HepG2 (cell line): ENCODE measurements at regions not wholly inside any gene's neighbourhood (a gene's known extent, or its start where the extent isn't known, plus 50 kb on each side); places are given as distances from the start of the nearest gene placed in this dataset.

Experiments
- ATAC-seq: fragments of 200-7000 bp; cut with Tn5 transposase; 3 replicates; pipeline ENCODE4 v1.9.1; 2020; ENCODE audit warnings: mild to moderate bottlenecking, moderate library complexity
- BruUV-seq: library from RNA; stranded (reverse); fragments of 400-500 nt; replicated peaks from 2 replicates; lab custom pipeline; 2021; lab: Mats Ljungman, UMichigan
- CTCF ChIA-PET: fragments of 300-600 bp; formaldehyde crosslinking; extraction: SDS; loops from one replicate; lab custom pipeline; 2021; ENCODE audit warnings: low total read pairs, inconsistent platforms, low intra/inter-chr PET ratio; lab: Yijun Ruan, JAX
- POLR2A ChIA-PET: fragments of 350-600 bp; sonication (Branson Sonifier 250); formaldehyde crosslinking; loops from one replicate; lab custom pipeline; 2020; ENCODE audit warnings: antibody characterized with exemption, inconsistent platforms; lab: Yijun Ruan, JAX
- DNase-seq: peaks from one replicate; pipeline ENCODE4 v3.0.0-alpha.2; 2015; ENCODE audit warnings: low spot score
- FAIRE-seq: peaks from 3 replicates; lab custom pipeline; 2011; peaks lifted over from hg19 to GRCh38; lab: Jason Lieb, UNC
- H2AFZ ChIP-seq: one replicate; pipeline ENCODE4 v1.6.1; 2011; ENCODE audit warnings: low read length, inconsistent platforms
- H3K27ac ChIP-seq: fragments of 300-600 bp; 3 replicates; pipeline ENCODE4 v1.8.0; 2011; ENCODE audit warnings: mixed run types, mild to moderate bottlenecking, mixed read lengths, low read length, inconsistent platforms; ENCODE audit not compliant: insufficient read depth; ENCODE audit errors: extremely low read length
- H3K27me3 ChIP-seq, 2 experiments: fragments of 200-600 bp in 1 of 2; 2 replicates in 1 of 2; 3 replicates in 1 of 2; pipeline versions ENCODE4 v1.6.0 to v1.8.0; 2011; ENCODE audit warnings: low read length in 2 of 2, mild to moderate bottlenecking in 2 of 2, moderate library complexity in 2 of 2, inconsistent platforms in 1 of 2; ENCODE audit not compliant: insufficient read depth in 2 of 2, control insufficient read depth in 1 of 2
- H3K36me3 ChIP-seq, 2 experiments: fragments of 200-600 bp in 1 of 2; replicated peaks in 1 of 2; 2 replicates in 1 of 2; 3 replicates in 1 of 2; pipeline versions ENCODE4 v1.5.1 to v1.8.0; 2011; ENCODE audit warnings: low read length in 2 of 2, inconsistent platforms in 1 of 2; ENCODE audit not compliant: insufficient read depth in 2 of 2, control insufficient read depth in 1 of 2
- H3K4me1 ChIP-seq: 2 replicates; pipeline ENCODE4 v1.5.1; 2012; ENCODE audit warnings: low read length, inconsistent platforms; ENCODE audit not compliant: insufficient read depth
- H3K4me2 ChIP-seq: 2 replicates; pipeline ENCODE4 v1.6.0; 2011; ENCODE audit warnings: low read depth, low read length, inconsistent platforms
- H3K4me3 ChIP-seq, 3 experiments: fragments of 200-600 bp in 1 of 3; sonication (generic), shearing (Covaris generic) in 1 of 3; replicated peaks in 1 of 3; 2 replicates each; pipeline ENCODE4 v1.5.1; 2011 to 2016; ENCODE audit warnings: low read length in 3 of 3, inconsistent platforms in 2 of 3, low read depth in 2 of 3, mild to moderate bottlenecking in 2 of 3, control low read depth in 1 of 3, mixed read lengths in 1 of 3; ENCODE audit not compliant: insufficient read depth in 1 of 3
- H3K79me2 ChIP-seq: one replicate; pipeline ENCODE4 v1.6.1; 2011; ENCODE audit warnings: low read length, inconsistent platforms; ENCODE audit not compliant: insufficient read depth
- H3K9ac ChIP-seq: 2 replicates; pipeline ENCODE4 v1.6.0; 2011; ENCODE audit warnings: mild to moderate bottlenecking, low read depth, low read length, inconsistent platforms; ENCODE audit not compliant: insufficient read depth
- H3K9me3 ChIP-seq: 2 replicates; pipeline ENCODE4 v1.5.1; 2012; ENCODE audit warnings: mild to moderate bottlenecking, low read length
- H4K20me1 ChIP-seq: 2 replicates; pipeline ENCODE4 v1.6.0; 2011; ENCODE audit warnings: inconsistent platforms, mild to moderate bottlenecking, low read length, moderate library complexity; ENCODE audit not compliant: insufficient read depth
- HHEX ChIP-seq: IDR thresholded peaks from 2 replicates; pipeline ENCODE4 v1.6.1; 2016; ENCODE audit warnings: control low read depth
- KAT2B ChIP-seq: fragments of 150-350 bp; IDR thresholded peaks from 2 replicates; pipeline ENCODE4 v1.6.1; 2014; ENCODE audit warnings: low read depth, low read length, borderline replicate concordance
- KAT7 ChIP-seq: IDR thresholded peaks from 2 replicates; pipeline ENCODE4 v1.6.1; 2018; ENCODE audit warnings: borderline replicate concordance, missing compliant biosample characterization
- MZF1 ChIP-seq: sonication (generic); formaldehyde crosslinking; IDR thresholded peaks from 2 replicates; pipeline ENCODE4 v1.8.1; 2023; ENCODE audit warnings: mild to moderate bottlenecking, missing genetic modification reagents, borderline replicate concordance
- SMAD3 ChIP-seq: sonication (generic); formaldehyde crosslinking; IDR thresholded peaks from 2 replicates; pipeline ENCODE4 v1.4.0; 2020; ENCODE audit warnings: missing genetic modification reagents
- ZNF724P ChIP-seq: sonication (generic); formaldehyde crosslinking; IDR thresholded peaks from 2 replicates; pipeline ENCODE4 v1.8.0; 2022; ENCODE audit warnings: missing genetic modification reagents, borderline replicate concordance
- ZNF788 ChIP-seq: sonication (generic); formaldehyde crosslinking; IDR thresholded peaks from 2 replicates; pipeline ENCODE4 v1.5.0; 2020; ENCODE audit warnings: mild to moderate bottlenecking, missing genetic modification reagents, borderline replicate concordance
- WGBS: methylation state at CpG from one replicate; pipeline ENCODE4 v1.1.6; 2017; ENCODE audit warnings: low lambda C conversion rate; 5-methylcytosine and 5-hydroxymethylcytosine counted together
- in situ Hi-C: cut with HindIII; loops from 2 replicates; pipeline ENCODE4 v1.10.0; 2017; ENCODE audit warnings: low pct_unique_long_range_greater_than_20kb; ENCODE audit not compliant: extremely low pct_ligation_motif_present
- intact Hi-C: fragments of 100-400 bp; cut with micrococcal nuclease; formaldehyde crosslinking; loops from one replicate; pipeline ENCODE4 v1.10.0; 2022; ENCODE audit not compliant: unreplicated experiment
- TF ChIP-seq, protein P1 (sequence below): fragments of 450-650 bp; IDR thresholded peaks from 2 replicates; pipeline ENCODE4 v1.6.1; 2017; ENCODE audit warnings: mild to moderate bottlenecking

DNA sequence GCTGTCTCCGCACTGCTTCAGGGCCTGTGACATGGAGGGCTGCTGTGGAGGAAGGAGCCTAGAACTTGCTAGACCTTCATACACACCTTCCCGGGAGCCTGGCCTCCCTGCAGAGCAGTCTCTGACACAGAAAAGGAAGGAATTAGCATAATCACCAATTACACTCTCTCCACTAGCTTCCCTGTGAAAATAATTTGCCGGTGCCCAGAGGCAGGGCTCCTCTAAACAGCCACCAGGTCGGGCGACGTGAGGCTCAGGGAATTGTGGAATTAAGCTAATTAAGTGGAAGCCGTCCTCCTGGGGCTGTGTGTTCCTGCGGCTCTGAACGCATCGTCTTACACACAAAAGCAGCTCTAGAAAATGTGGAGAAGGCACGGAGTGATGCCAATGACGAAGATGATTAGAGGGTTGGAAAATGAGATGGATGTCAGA lies 82.6 kb downstream of the NENF start:
- Histone ChIP-seq H3K9ac (no peak overlapping the region), H3K4me2 (no peak overlapping the region), H3K27ac (no peak overlapping the region), H3K27me3 (peaks cover 0 to 15% of the 10 kb centered on the region in 2 experiments; a peak in 3 of 5 replicates), H2AFZ (no peak overlapping the region), H4K20me1 (no peaks in the 10 kb centered on the region), H3K79me2 (no peaks in the 10 kb centered on the region), H3K9me3 (no peaks in the 10 kb centered on the region), H3K4me1 (peaks cover 22% of the 10 kb centered on the region), H3K36me3 (no peaks in the 10 kb centered on the region), H3K4me3 (no peak overlapping the region)
- ATAC-seq (no peak), DNase-seq (no peak), FAIRE-seq (no peak)
- CTCF ChIA-PET = no interaction called here
- WGBS = 56% methylated on average over 12 of the region's 12 CpGs
- POLR2A ChIA-PET = no interaction called here
- TF ChIP-seq ZNF788 (CRISPR knock-in tag) (no peak), ZNF724P (CRISPR knock-in tag) (no peak), SMAD3 (CRISPR knock-in tag) (no peak), KAT7 (CRISPR knock-in tag) (no peak), MZF1 (CRISPR knock-in tag) (no peak), HHEX (CRISPR knock-in tag) (no peak), KAT2B (no peak)
- TF ChIP-seq, protein P1, sequence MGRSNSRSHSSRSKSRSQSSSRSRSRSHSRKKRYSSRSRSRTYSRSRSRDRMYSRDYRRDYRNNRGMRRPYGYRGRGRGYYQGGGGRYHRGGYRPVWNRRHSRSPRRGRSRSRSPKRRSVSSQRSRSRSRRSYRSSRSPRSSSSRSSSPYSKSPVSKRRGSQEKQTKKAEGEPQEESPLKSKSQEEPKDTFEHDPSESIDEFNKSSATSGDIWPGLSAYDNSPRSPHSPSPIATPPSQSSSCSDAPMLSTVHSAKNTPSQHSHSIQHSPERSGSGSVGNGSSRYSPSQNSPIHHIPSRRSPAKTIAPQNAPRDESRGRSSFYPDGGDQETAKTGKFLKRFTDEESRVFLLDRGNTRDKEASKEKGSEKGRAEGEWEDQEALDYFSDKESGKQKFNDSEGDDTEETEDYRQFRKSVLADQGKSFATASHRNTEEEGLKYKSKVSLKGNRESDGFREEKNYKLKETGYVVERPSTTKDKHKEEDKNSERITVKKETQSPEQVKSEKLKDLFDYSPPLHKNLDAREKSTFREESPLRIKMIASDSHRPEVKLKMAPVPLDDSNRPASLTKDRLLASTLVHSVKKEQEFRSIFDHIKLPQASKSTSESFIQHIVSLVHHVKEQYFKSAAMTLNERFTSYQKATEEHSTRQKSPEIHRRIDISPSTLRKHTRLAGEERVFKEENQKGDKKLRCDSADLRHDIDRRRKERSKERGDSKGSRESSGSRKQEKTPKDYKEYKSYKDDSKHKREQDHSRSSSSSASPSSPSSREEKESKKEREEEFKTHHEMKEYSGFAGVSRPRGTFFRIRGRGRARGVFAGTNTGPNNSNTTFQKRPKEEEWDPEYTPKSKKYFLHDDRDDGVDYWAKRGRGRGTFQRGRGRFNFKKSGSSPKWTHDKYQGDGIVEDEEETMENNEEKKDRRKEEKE = no peak
- in situ Hi-C loops (no loop called here), intact Hi-C loops (loop anchor here (5.0 kb wide), 1 partner anchor 38 kb away; no protein-coding TSS in a partner anchor)
- no TSS peak for BruUV-seq
